Aorta (tissue), 5 donors: ENCODE measurements at regions not wholly inside any gene's neighbourhood (a gene's known extent, or its start where the extent isn't known, plus 50 kb on each side); places are given as distances from the start of the nearest gene placed in this dataset.
A peak's percentile ranks its signal among the peaks of the same experiment; 100 is the strongest.
"Not testable (repeated sequence)": the region's sequence is repeated elsewhere in the genome, so short reads cannot be mapped to it uniquely, and the experiment has no call there.

Experiments used
- ATAC-seq: fragments of 200-7000 bp; cut with Tn5 transposase; one replicate; pipeline ENCODE4 v1.9.1; 2022; ENCODE audit warnings: moderate library complexity; ENCODE audit not compliant: low FRiP score
- DNase-seq, 2 donors: peaks; one replicate each; pipeline ENCODE4 v3.0.0-alpha.2; 2020
- H3K27ac ChIP-seq, 2 donors: one replicate each; pipeline ENCODE4 v1.5.1; 2013; ENCODE audit warnings: low read length in 2 of 2, mild to moderate bottlenecking in 2 of 2, moderate library complexity in 2 of 2, control low read depth in 1 of 2, inconsistent platforms in 1 of 2, low read depth in 1 of 2
- H3K27me3 ChIP-seq, 2 donors: one replicate each; pipeline ENCODE4 v1.6.1; 2013; ENCODE audit warnings: control low read depth in 1 of 2, low read length in 1 of 2, mild to moderate bottlenecking in 1 of 2, moderate library complexity in 1 of 2; ENCODE audit not compliant: insufficient read depth in 2 of 2, control insufficient read depth in 1 of 2
- H3K36me3 ChIP-seq, 2 donors: one replicate each; pipeline ENCODE4 v1.6.1; 2013; ENCODE audit warnings: control low read depth in 1 of 2, low read length in 1 of 2, mild to moderate bottlenecking in 1 of 2; ENCODE audit not compliant: insufficient read depth in 2 of 2, control insufficient read depth in 1 of 2
- H3K4me1 ChIP-seq, 2 donors: one replicate each; pipeline ENCODE4 v1.6.1; 2013; ENCODE audit warnings: low read length in 2 of 2, control low read depth in 1 of 2, mild to moderate bottlenecking in 1 of 2, moderate library complexity in 1 of 2; ENCODE audit not compliant: insufficient read depth in 2 of 2, control insufficient read depth in 1 of 2
- H3K4me3 ChIP-seq, 2 donors: one replicate each; pipeline ENCODE4 v1.5.1; 2013; ENCODE audit warnings: low read length in 2 of 2, control low read depth in 1 of 2, mild to moderate bottlenecking in 1 of 2
- H3K9me3 ChIP-seq: one replicate; pipeline ENCODE4 v1.6.1; 2013; ENCODE audit warnings: mild to moderate bottlenecking, low read length; ENCODE audit not compliant: control insufficient read depth
- WGBS, 2 donors: extraction: QIAGEN DNeasy Blood & Tissue Kit; methylation state at CpG; one replicate each; pipeline ENCODE4 v1.1.7; 2013; 5-methylcytosine and 5-hydroxymethylcytosine counted together
- intact Hi-C, 2 donors: fragments of 100-400 bp; cut with DNase I; formaldehyde crosslinking; loops; one replicate each; pipeline versions ENCODE4 v1.14.2 to v1.15.0; 2022
- donor health status: healthy with polysubstance abuse.
- donor health status: Bipolar disorder and iron deficiency.
- donor health status: DM: no; HTN: no; CAD: no.
- donor health status: DM: no; HTN: no; CAD: no.
- donor health status: DM: yes; HTN: yes; CAD: no.

- H3K4me3 ChIP-seq, H3K4me1 ChIP-seq, H3K27ac ChIP-seq, intact Hi-C loops, H3K27me3 ChIP-seq, DNase-seq, H3K36me3 ChIP-seq, H3K9me3 ChIP-seq: not testable (repeated sequence)
- 55 to 60% methylated on average over 6 of the region's 6 CpGs for WGBS, 2 donors
- peak; percentile 60 for ATAC-seq
Observed at GRCh38 chr16:70014915-70015314, 63.8 kb downstream of the CLEC18A start.

GRCh38 chr16:70016751-70017150, 65.6 kb downstream of the CLEC18A start:
- ATAC-seq, H3K27me3 ChIP-seq, H3K4me3 ChIP-seq, H3K4me1 ChIP-seq, DNase-seq, intact Hi-C loops, H3K27ac ChIP-seq, H3K9me3 ChIP-seq: not testable (repeated sequence)
- WGBS, 2 donors: 38 to 50% methylated on average over 5 of the region's 5 CpGs
- peaks cover 0 to 13% of the 10 kb centered on the region in 2 donors for H3K36me3 ChIP-seq

- no peak for DNase-seq
- H3K27me3 ChIP-seq: no peaks in the 10 kb centered on the region
- peaks cover 0 to 16% of the 10 kb centered on the region in 2 donors for H3K36me3 ChIP-seq
- intact Hi-C loops: no loop called here
- H3K4me1 ChIP-seq: no peaks in the 10 kb centered on the region
- no peaks in the 10 kb centered on the region for H3K9me3 ChIP-seq
- H3K27ac ChIP-seq: no peak overlapping the region
- 30 to 37% methylated on average over 6 of the region's 6 CpGs for WGBS, 2 donors
- ATAC-seq: no peak
- no peak overlapping the region for H3K4me3 ChIP-seq
Observed at GRCh38 chr16:70018254-70018653, 67.1 kb downstream of the CLEC18A start.

GRCh38 chr16:70023207-70023606, 72.1 kb downstream of the CLEC18A start:
- intact Hi-C loops, H3K27ac ChIP-seq, DNase-seq, ATAC-seq, H3K9me3 ChIP-seq, H3K27me3 ChIP-seq, H3K4me1 ChIP-seq, H3K4me3 ChIP-seq: not testable (repeated sequence)
- 10 to 12% methylated on average over 5 of the region's 5 CpGs for WGBS, 2 donors
- peaks cover 0 to 17% of the 10 kb centered on the region in 2 donors for H3K36me3 ChIP-seq

GRCh38 chr16:70023956-70024355, 72.8 kb downstream of the CLEC18A start:
- DNase-seq, H3K9me3 ChIP-seq, intact Hi-C loops, H3K27ac ChIP-seq, H3K4me1 ChIP-seq, H3K27me3 ChIP-seq, ATAC-seq, H3K4me3 ChIP-seq: not testable (repeated sequence)
- peaks cover 0 to 13% of the 10 kb centered on the region in 2 donors for H3K36me3 ChIP-seq
- 87 to 90% methylated on average over 5 of the region's 5 CpGs for WGBS, 2 donors

GRCh38 chr16:70026165-70026854, 75.2 kb downstream of the CLEC18A start:
- H3K4me1 ChIP-seq, DNase-seq, intact Hi-C loops, H3K9me3 ChIP-seq, H3K27ac ChIP-seq, H3K4me3 ChIP-seq, H3K27me3 ChIP-seq, H3K36me3 ChIP-seq: not testable (repeated sequence)
- peak; percentile 50 for ATAC-seq
- WGBS, 2 donors: 76 to 83% methylated on average over 8 of the region's 8 CpGs

GRCh38 chr16:70032906-70033305, 81.2 kb upstream of the PDPR start:
- H3K36me3 ChIP-seq, H3K9me3 ChIP-seq, H3K27ac ChIP-seq, intact Hi-C loops, DNase-seq, ATAC-seq, H3K4me3 ChIP-seq, H3K4me1 ChIP-seq, H3K27me3 ChIP-seq: not testable (repeated sequence)
- WGBS, 2 donors: 86 to 89% methylated on average over 10 of the region's 10 CpGs

GRCh38 chr16:70037913-70038312, 76.2 kb upstream of the PDPR start:
- ATAC-seq, H3K27ac ChIP-seq, intact Hi-C loops, H3K36me3 ChIP-seq, DNase-seq, H3K9me3 ChIP-seq, H3K4me1 ChIP-seq, H3K27me3 ChIP-seq, H3K4me3 ChIP-seq: not testable (repeated sequence)
- 89 to 95% methylated on average over 1 of the region's 3 CpGs for WGBS, 2 donors

- H3K27ac ChIP-seq: peak overlapping the region in 1 of 2 donors; percentile 28
Observed at GRCh38 chr16:70040554-70040953, 73.6 kb upstream of the PDPR start.

More at GRCh38 chr16:70040554-70040953, 73.6 kb upstream of the PDPR start:
- DNase-seq, H3K4me1 ChIP-seq, ATAC-seq, H3K4me3 ChIP-seq, H3K36me3 ChIP-seq, intact Hi-C loops, H3K9me3 ChIP-seq, H3K27me3 ChIP-seq: not testable (repeated sequence)
- WGBS, 2 donors: 74 to 78% methylated on average over 5 of the region's 5 CpGs
